ENCODE measurements at regions not wholly inside any gene's neighbourhood (a gene's known extent, or its start where the extent isn't known, plus 50 kb on each side); places are given as distances from the start of the nearest gene placed in this dataset.

DNA sequence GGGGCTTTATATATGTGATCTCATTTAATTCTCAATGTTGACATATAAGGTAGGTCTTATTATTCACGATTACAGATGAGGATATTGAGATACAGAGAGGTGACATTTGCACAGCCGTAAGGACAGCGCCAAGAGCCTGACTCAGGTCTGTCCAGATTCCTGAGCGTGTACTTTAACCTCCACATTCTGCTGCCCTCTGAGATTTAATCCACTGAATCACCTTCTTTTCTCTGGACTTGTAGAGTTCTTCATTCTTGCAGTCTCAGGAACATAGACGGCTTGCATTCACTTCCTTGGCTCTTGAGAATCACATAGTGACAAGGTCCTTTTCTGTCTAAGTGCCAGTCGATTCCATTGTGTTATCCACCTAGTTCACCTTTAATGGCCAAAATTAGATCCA, 141.0 kb upstream of the ARHGAP5 start:
- Mint-ChIP-seq H3K27ac (no peak overlapping the region), H3K4me1 (ENCODE audit: low read depth) (peaks cover 7% of the 10 kb centered on the region), H3K9me3 (no peaks in the 10 kb centered on the region), H3K27me3 (ENCODE audit: low read depth) (no peaks in the 10 kb centered on the region), H3K36me3 (ENCODE audit: low read depth) (no peaks in the 10 kb centered on the region), H3K4me3 (no peak overlapping the region)

DNA sequence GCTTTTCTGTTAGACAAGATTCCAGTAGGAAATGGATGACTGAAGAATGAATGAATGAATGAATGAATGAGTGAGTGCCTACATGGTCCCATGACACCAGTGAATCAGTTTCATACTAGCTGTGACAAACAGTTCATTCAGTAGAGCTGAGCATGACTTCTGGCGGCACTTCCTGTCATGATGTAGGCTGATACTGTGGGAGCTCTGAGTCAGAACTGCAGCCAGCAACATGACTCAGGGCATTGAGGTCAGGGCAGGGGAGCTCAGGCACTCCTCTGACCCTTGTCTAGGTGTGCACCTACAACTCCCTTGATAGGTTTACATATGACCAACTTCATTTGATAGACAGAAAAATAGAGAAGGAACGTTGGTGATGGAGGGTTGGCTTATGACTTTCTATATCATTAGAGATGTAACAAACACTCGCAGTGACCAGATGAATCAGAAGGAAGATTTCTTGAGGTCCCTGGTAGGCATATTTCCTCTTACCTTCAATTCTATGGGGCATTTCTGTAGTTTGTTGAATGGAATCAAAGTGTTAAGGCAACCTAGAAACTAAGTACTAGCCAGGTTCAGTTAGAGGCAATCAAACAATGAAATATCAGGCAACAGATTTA, 139.3 kb upstream of the ARHGAP5 start:
- no peaks in the 10 kb centered on the region for H3K27me3 Mint-ChIP-seq (ENCODE audit: low read depth)
- no peaks in the 10 kb centered on the region for H3K36me3 Mint-ChIP-seq (ENCODE audit: low read depth)
- peak overlapping the region; percentile 82 for H3K27ac Mint-ChIP-seq
- H3K9me3 Mint-ChIP-seq, result no peaks in the 10 kb centered on the region
- no peak overlapping the region for H3K4me3 Mint-ChIP-seq
- peaks cover 7% of the 10 kb centered on the region for H3K4me1 Mint-ChIP-seq (ENCODE audit: low read depth)

DNA sequence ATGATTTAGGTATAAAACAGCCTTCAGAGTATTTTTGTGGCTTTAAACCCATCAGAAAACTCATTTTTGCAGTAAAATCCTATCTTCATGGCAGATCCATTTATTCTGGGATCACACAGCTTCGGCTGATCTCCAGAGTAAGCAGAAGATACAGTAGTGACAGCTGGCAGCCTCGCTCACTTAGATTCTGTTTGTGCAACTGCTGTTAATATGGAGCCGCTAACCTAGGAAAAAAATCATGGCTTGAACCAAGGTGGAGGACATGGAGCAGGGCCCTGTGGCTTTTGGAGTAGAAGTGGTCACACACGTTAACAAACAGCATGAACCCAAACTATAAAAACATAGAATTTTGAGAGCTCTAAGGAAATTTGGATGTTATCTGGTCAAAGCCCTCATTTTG, 137.2 kb upstream of the ARHGAP5 start:
- Mint-ChIP-seq H3K4me1 (ENCODE audit: low read depth) (peaks cover 13% of the 10 kb centered on the region), H3K27ac (no peak overlapping the region), H3K4me3 (no peak overlapping the region), H3K9me3 (no peaks in the 10 kb centered on the region), H3K27me3 (ENCODE audit: low read depth) (no peaks in the 10 kb centered on the region), H3K36me3 (ENCODE audit: low read depth) (no peaks in the 10 kb centered on the region)

DNA sequence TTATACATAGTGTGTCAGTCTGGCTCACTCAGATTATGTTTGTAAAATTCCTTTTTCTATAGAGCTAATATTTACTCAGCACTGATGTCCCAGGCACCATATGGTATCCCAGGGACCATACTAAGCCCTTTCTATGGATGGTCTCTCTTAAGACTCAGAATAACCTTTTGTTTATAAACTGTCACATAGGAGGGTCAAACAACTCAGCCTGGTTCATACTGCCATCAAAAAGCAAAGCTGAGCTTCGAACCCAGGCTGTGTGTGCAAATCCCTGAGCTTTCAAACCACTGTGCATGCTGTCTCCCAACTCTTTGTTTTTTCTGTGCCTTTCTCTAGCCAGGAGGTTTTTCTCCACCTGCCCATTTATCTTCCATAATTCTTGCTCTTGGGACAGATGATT, 135.6 kb upstream of the ARHGAP5 start:
- Mint-ChIP-seq H3K27ac (no peak overlapping the region), H3K36me3 (ENCODE audit: low read depth) (no peaks in the 10 kb centered on the region), H3K9me3 (no peaks in the 10 kb centered on the region), H3K27me3 (ENCODE audit: low read depth) (no peaks in the 10 kb centered on the region), H3K4me1 (ENCODE audit: low read depth) (peaks cover 18% of the 10 kb centered on the region), H3K4me3 (no peak overlapping the region)

DNA sequence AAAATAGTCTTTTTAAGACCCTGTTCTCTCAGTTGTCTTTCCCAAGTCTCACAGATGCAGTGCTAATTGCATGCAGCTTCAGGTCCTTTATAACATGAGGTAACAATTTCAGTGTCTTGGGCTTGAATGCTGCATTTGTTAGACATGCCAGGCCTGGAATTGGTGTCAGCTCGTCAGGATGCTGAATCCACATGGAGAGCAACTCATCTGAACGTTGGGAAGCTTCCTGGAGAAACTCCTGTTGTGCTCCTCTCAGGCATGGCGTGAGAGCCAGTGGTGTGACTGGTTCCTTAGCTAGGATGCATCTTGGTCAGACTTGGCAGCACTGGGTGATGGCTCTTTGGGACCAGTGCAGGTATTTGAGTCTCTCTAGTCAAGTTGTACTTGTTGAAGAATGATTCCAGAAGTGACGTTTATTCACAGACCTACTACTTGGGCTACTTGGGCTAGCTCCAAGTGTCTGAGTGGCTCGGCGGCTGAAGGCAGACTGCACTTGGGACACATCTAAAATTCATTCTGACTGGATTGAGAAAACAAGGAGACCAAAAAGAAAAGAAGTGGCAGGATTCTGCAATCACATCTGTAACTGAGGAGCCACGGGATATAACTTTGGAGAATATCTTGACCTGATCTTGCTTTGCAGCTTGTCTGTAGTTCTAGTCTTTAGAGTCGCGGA, 134.8 kb upstream of the ARHGAP5 start:
- H3K4me1 Mint-ChIP-seq (ENCODE audit: low read depth), result peaks cover 19% of the 10 kb centered on the region
- no peak overlapping the region for H3K4me3 Mint-ChIP-seq
- H3K27ac Mint-ChIP-seq, result no peak overlapping the region
- no peaks in the 10 kb centered on the region for H3K27me3 Mint-ChIP-seq (ENCODE audit: low read depth)
- H3K9me3 Mint-ChIP-seq, result no peaks in the 10 kb centered on the region
- no peaks in the 10 kb centered on the region for H3K36me3 Mint-ChIP-seq (ENCODE audit: low read depth)

DNA sequence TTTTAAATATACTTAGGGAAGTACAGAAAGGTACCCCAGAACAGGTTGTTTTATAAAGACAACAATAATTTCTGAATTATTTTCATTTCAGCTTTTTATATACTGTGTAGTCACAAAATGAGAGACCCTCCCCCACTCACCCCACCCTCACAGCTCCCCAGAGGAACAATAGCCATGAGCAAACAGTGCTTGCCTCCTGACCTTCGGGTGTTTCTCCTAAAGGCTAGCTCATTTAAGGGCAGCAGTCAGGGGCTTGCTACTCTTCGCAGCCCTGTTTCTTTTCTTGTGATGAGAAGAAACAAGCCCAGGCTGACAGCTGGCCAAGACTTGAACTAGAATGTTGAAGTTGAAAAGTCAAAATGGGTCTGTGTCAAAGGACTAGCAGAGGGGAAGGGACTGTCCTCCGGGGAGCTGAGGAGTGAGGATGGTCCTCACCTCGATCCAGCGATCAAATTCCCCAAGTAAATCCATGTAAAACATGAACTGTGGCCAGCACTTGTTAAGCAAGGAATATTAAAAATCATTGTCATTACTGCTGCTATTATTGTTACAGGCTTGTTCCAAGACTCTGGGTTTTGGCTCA, 133.8 kb upstream of the ARHGAP5 start:
- Mint-ChIP-seq H3K4me1 (ENCODE audit: low read depth) (peaks cover 24% of the 10 kb centered on the region), H3K4me3 (no peak overlapping the region), H3K27ac (no peak overlapping the region), H3K27me3 (ENCODE audit: low read depth) (peaks cover 3% of the 10 kb centered on the region), H3K9me3 (no peaks in the 10 kb centered on the region), H3K36me3 (ENCODE audit: low read depth) (no peaks in the 10 kb centered on the region)

DNA sequence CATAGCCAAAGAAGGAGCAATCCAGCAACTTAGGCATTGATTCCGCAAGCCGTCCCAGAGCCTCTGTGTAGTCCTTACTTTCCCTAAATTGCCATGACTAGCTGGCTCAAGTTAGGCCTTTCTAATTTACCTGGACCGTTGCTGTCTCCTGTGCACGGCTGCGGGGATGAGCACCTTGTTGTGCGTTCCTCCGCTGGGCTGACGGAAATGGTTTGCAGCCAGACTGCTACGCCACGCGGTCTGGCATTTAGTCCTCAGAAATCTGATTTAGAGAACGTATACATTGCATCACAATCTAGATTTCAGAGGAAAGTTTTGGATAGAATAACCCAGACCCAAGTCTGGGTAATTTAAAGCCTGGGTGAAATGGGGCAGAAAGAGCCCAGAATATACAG, 133.2 kb upstream of the ARHGAP5 start:
- peaks cover 24% of the 10 kb centered on the region for H3K4me1 Mint-ChIP-seq (ENCODE audit: low read depth)
- H3K27ac Mint-ChIP-seq, result peak overlapping the region; percentile 66
- peaks cover 3% of the 10 kb centered on the region for H3K27me3 Mint-ChIP-seq (ENCODE audit: low read depth)
- H3K36me3 Mint-ChIP-seq (ENCODE audit: low read depth), result no peaks in the 10 kb centered on the region
- H3K4me3 Mint-ChIP-seq, result no peak overlapping the region
- H3K9me3 Mint-ChIP-seq, result no peaks in the 10 kb centered on the region

DNA sequence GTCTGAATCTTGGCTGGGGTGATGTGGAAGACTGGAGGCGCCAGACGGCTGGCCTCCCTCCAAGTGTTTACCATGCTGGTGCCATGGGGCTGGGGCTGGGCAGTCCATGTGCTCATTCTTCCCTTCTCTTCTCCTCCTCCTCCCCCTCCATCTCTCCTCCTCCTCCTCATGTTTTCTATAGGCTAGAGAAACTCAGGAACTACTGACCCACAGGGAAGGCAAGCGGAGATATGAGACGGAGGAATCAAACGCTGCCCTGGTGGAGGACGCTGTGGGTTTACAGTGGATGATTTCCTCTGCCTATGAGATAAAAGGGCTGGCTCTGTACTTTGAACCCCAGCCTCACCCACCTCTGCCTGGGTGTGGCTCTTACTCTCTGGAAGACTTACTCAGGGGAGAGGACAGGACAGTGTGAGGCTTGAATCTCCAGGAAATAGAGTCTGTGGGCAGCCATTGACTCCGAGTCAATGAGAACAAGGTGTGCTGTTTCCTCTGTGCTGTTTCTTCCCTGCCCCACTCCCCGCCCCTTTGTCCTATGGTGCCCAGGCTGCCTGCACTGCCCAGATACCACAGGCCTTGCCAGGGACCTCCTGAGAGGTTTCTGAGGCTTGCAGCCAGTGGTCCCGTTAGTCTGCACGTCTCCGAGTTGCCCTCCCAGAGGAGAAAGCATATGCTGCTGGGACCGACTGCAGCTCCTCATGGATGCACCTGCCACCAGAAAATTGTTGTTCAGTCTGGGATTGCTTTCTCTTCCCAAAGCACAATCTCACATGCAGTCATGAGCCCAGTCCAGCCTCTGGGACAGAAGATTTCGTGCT, 132.6 kb upstream of the ARHGAP5 start:
- Mint-ChIP-seq H3K27ac (peak overlapping the region; percentile 66), H3K9me3 (no peaks in the 10 kb centered on the region), H3K27me3 (ENCODE audit: low read depth) (peaks cover 3% of the 10 kb centered on the region), H3K4me3 (peak overlapping the region; percentile 26), H3K4me1 (ENCODE audit: low read depth) (peaks cover 24% of the 10 kb centered on the region), H3K36me3 (ENCODE audit: low read depth) (no peaks in the 10 kb centered on the region)

DNA sequence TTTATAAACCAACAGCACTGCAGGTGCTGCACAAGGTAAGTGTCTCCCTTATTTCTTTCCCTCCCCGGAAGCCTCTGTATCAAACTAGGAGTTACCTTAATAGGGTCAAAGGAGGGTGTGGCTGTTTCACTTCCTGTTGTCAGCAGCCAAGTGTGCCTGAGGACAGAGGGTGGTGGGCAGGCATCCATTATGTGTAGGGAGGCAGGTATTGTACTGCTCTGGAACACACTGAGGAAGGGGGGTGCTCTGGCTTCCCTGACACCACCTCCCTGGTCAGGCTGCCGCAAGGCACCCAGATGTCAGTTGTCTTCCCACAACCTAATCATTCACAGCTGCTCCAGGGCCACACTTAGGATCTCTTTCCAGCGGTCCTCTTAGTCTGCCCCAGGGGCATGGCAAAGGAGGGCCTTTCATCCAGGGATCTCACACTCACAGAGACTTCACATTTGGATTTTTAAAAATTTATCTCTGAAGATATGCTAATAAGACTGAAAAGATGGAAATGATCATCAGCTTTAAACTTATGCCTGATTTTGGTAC, 132.0 kb upstream of the ARHGAP5 start:
- Mint-ChIP-seq H3K27me3 (ENCODE audit: low read depth) (peaks cover 3% of the 10 kb centered on the region), H3K4me3 (no peak overlapping the region), H3K27ac (peak overlapping the region; percentile 42), H3K4me1 (ENCODE audit: low read depth) (peaks cover 24% of the 10 kb centered on the region), H3K36me3 (ENCODE audit: low read depth) (no peaks in the 10 kb centered on the region), H3K9me3 (no peaks in the 10 kb centered on the region)

DNA sequence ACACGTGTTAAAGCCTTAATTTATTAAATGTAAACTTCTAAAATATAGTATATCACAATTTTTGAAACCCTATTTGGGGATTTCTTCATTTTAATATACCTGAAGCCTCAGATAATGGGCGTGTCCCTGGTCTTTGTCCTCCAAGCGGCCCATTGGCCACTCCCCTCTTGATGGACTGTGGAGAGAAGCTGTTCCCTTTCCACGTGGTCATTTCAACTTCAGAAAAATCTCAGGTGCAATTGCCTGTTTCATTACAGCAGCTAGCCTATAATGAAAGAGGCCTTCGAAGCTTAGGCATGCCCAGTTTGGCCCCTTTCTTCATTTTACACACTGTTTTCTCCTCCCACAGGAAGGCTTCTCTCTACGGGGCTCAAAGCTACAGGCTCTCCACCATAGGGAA, 131.4 kb upstream of the ARHGAP5 start:
- H3K27me3 Mint-ChIP-seq (ENCODE audit: low read depth), result peaks cover 3% of the 10 kb centered on the region
- peaks cover 24% of the 10 kb centered on the region for H3K4me1 Mint-ChIP-seq (ENCODE audit: low read depth)
- no peaks in the 10 kb centered on the region for H3K9me3 Mint-ChIP-seq
- H3K27ac Mint-ChIP-seq, result no peak overlapping the region
- H3K36me3 Mint-ChIP-seq (ENCODE audit: low read depth), result no peaks in the 10 kb centered on the region
- no peak overlapping the region for H3K4me3 Mint-ChIP-seq

DNA sequence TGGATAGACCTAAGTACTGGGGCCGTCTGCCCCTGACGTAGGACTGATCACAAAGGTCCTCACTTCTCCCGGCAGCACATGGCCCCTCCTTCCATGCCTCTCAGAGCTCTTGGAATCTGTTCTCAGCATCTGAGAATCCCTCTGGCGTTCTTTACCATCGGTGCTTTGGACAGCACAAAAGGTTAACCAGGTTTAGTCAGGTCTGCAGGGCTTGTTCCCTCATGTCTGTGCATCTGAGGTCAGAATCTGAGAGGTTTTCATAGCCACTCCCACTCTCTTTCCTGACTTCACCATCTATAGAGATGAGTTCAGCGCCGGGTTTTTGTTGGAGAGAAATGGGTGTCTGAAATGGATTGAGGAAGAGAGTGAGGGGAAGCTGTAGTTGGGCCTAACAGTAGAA, 130.0 kb upstream of the ARHGAP5 start:
- no peak overlapping the region for H3K27ac Mint-ChIP-seq
- no peaks in the 10 kb centered on the region for H3K9me3 Mint-ChIP-seq
- no peaks in the 10 kb centered on the region for H3K36me3 Mint-ChIP-seq (ENCODE audit: low read depth)
- peaks cover 24% of the 10 kb centered on the region for H3K4me1 Mint-ChIP-seq (ENCODE audit: low read depth)
- peaks cover 3% of the 10 kb centered on the region for H3K27me3 Mint-ChIP-seq (ENCODE audit: low read depth)
- H3K4me3 Mint-ChIP-seq, result no peak overlapping the region

DNA sequence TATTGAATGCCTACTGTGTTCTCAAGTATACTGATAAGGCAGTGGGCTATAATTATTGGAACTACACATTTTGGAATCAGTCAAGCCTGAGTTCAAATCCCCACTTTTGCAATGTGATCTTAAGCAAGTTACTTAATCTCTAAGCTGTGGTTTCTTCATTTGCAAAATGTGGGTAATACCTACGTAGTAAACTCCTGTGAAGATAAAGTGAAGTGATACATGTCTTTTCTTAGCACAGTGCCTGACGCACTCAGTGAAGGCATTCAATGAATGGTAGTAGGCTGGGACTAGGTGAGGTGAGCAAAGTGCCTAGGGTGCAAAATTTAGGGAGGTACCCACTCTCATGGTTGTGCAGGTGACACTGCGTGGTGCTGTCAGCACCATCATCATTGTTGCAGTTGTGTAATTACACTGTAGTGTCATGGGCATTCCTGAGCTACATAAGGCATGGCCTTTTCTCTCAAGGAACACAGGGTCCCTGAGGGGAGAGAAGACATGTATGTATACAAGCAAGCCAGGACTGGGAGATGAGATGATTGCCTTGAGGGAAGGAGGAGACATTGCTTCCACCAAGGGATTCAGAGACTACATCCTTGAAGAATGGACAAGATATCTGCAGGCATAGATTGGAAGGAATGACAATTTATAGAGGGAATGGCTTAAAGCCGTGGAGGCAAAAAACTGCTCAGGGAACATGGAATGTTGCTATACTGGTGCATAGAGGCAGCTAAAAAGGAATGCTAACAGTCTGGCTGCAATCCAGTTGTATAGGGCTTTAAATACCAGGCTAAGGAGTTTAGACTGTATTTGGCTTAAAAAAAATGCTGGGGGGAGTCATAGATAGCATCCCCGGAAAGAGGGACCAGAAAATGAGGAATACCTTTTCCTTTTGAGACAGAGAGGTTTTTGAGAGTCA, 129.2 kb upstream of the ARHGAP5 start:
- H3K27ac Mint-ChIP-seq, result no peak overlapping the region
- peaks cover 3% of the 10 kb centered on the region for H3K27me3 Mint-ChIP-seq (ENCODE audit: low read depth)
- H3K36me3 Mint-ChIP-seq (ENCODE audit: low read depth), result no peaks in the 10 kb centered on the region
- H3K4me3 Mint-ChIP-seq, result no peak overlapping the region
- H3K4me1 Mint-ChIP-seq (ENCODE audit: low read depth), result peaks cover 24% of the 10 kb centered on the region
- H3K9me3 Mint-ChIP-seq, result no peaks in the 10 kb centered on the region

DNA sequence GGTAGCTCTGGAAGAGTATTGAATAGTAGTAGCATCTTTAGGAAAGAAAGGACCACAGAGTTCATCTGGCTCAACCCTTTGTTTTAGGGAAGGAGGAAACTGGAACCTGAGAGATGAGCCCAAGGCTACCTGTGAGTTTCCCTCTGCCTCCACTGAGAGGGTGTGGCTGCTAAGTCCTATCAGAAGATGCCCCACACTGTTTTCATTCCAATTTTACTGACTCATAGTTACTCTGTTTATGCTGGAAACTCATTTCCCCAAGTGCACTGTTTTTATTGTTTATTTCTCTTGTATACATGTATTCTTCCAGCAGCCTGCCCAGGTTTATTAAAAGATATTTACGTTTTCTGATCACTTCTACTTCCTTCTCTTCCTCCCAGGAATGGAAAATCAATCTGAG, 127.4 kb upstream of the ARHGAP5 start:
- Mint-ChIP-seq H3K4me1 (ENCODE audit: low read depth) (peaks cover 17% of the 10 kb centered on the region), H3K9me3 (no peaks in the 10 kb centered on the region), H3K36me3 (ENCODE audit: low read depth) (no peaks in the 10 kb centered on the region), H3K27me3 (ENCODE audit: low read depth) (peaks cover 3% of the 10 kb centered on the region), H3K27ac (no peak overlapping the region), H3K4me3 (no peak overlapping the region)

DNA sequence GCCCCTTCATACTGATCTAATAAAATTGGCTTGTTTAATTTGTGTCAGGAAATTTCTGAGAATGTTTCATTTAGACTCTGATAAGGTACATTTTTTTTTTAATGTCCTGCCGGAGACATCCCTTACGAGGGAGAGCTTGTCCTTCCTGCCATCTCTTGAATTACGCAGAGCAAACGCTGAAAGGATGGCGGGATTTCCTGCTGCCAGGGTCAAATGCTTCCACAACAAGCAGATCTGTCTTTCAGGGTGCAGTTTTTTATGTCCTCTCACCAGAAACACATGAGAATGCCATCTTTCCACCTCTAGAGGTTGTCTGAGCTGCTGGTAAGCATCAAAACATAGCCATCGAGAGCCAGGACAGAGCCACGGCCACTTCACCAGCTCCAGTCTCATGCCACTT, 126.8 kb upstream of the ARHGAP5 start:
- Mint-ChIP-seq H3K36me3 (ENCODE audit: low read depth) (no peaks in the 10 kb centered on the region), H3K9me3 (no peaks in the 10 kb centered on the region), H3K27ac (no peak overlapping the region), H3K27me3 (ENCODE audit: low read depth) (peaks cover 3% of the 10 kb centered on the region), H3K4me3 (no peak overlapping the region), H3K4me1 (ENCODE audit: low read depth) (peaks cover 11% of the 10 kb centered on the region)

Data from T-helper 1 cell treated with Interleukin-12 subunit alpha and Interleukin-12 subunit beta and Interleukin-4 antibody, amounts not matched to agents 30 μg/mL and 1 μg/mL, for 36 hours (primary cell).